ENCODE measurements at regions not wholly inside any gene's neighbourhood (a gene's known extent, or its start where the extent isn't known, plus 50 kb on each side); places are given as distances from the start of the nearest gene placed in this dataset.

DNA sequence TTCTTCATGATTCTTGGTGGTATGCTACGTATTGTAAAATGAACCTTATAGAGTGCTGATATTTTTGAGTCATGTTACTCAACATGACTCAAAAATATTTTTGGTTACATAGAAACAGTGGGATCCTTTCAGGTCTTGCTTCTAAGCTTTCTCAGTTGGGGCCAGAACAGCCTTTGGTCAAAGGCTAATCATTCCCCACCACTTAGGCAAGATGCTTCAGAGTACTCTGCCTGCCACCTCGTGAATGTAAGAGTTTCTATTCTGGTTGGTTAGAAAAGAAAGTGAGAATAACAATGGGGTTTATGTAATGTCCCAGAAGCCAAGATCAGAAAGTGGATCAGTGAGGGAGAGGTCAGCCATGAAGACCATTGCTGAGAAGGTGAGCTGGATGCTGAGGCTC lies 327.8 kb downstream of the TCERG1L start:
- Mint-ChIP-seq H3K4me3 (no peak overlapping the region), H3K4me1 (no peaks in the 10 kb centered on the region), H3K27me3 (no peaks in the 10 kb centered on the region), H3K9me3 (peaks cover 10% of the 10 kb centered on the region), H3K36me3 (ENCODE audit: low read depth) (no peaks in the 10 kb centered on the region), H3K27ac (no peak overlapping the region)
- ATAC-seq (no peak), DNase-seq (no peak)

GRCh38 chr10:130984686-130985085 lies 326.8 kb downstream of the TCERG1L start:
- H3K4me3 Mint-ChIP-seq, result no peak overlapping the region
- DNase-seq (no peak), ATAC-seq (no peak)
- H3K4me1 Mint-ChIP-seq, result no peaks in the 10 kb centered on the region
- H3K27ac Mint-ChIP-seq, result no peak overlapping the region
- peaks cover 10% of the 10 kb centered on the region for H3K9me3 Mint-ChIP-seq
- no peaks in the 10 kb centered on the region for H3K27me3 Mint-ChIP-seq
- no peaks in the 10 kb centered on the region for H3K36me3 Mint-ChIP-seq (ENCODE audit: low read depth)

DNA sequence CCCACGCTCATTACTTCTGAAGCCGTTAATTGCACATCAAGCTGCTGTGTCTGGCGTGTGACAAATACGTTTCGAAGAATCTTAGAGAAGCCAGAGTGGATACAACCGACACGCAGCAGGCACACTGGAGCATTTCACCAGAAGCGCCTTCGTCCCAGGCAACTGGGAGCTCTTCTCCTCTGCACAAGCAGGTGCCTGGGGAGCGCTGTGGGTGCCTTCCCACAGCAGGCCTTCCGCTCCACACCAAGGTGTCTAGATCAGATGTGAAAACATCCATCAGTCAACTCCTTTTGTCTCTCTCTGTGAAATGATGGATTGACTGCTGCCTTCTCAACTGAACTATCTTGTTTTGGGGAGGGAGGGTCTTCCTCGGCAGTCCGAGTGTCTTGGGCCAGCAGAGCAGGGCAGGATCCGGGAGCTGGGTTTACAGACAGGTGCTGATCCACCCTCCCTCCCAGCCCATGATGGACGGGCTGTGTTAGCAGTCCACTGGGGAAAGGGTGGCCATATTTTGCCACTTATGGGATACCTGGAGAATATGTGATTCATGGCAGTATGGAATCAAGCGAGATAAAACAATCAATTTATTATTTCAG lies 326.3 kb downstream of the TCERG1L start:
- DNase-seq, result no peak
- H3K36me3 Mint-ChIP-seq (ENCODE audit: low read depth), result no peaks in the 10 kb centered on the region

DNA sequence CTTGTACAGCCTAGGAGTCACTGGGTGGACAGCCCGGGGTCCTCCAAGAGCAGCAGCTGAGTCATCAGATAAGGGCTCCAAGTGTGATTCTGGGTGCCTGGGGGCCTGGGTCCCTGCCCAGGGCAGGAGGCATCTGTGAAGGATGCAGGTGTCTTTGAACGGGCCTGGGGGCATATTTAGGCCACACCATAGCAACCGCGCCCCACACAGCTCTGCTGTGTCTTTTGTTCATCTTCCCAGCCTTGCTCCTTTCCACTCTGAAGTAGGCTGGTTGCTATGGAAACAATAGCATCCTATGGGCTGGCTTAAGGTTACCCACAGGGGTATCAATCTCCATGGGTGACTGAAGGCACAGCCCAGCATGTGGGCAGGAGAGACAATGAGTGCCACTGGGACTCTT lies 324.7 kb downstream of the TCERG1L start:
- Mint-ChIP-seq H3K4me3 (no peak overlapping the region), H3K36me3 (ENCODE audit: low read depth) (no peaks in the 10 kb centered on the region), H3K9me3 (peaks cover 10% of the 10 kb centered on the region), H3K4me1 (no peaks in the 10 kb centered on the region), H3K27ac (no peak overlapping the region), H3K27me3 (no peaks in the 10 kb centered on the region)
- ATAC-seq, result no peak
- no peak for DNase-seq

More for the DNA sequence above, 326.3 kb downstream of the TCERG1L start:
- H3K27ac Mint-ChIP-seq, result no peak overlapping the region
- no peak overlapping the region for H3K4me3 Mint-ChIP-seq
- H3K27me3 Mint-ChIP-seq, result no peaks in the 10 kb centered on the region
- no peak for ATAC-seq
- H3K4me1 Mint-ChIP-seq, result no peaks in the 10 kb centered on the region
- peaks cover 10% of the 10 kb centered on the region for H3K9me3 Mint-ChIP-seq

GRCh38 chr10:130987401-130987800 lies 324.1 kb downstream of the TCERG1L start:
- ATAC-seq (no peak), DNase-seq (no peak)
- no peaks in the 10 kb centered on the region for H3K36me3 Mint-ChIP-seq (ENCODE audit: low read depth)
- no peaks in the 10 kb centered on the region for H3K27me3 Mint-ChIP-seq
- H3K27ac Mint-ChIP-seq, result no peak overlapping the region
- no peaks in the 10 kb centered on the region for H3K4me1 Mint-ChIP-seq
- peaks cover 9% of the 10 kb centered on the region for H3K9me3 Mint-ChIP-seq
- H3K4me3 Mint-ChIP-seq, result no peak overlapping the region

GRCh38 chr10:130989670-130990232 lies 321.8 kb downstream of the TCERG1L start:
- H3K9me3 Mint-ChIP-seq, result no peaks in the 10 kb centered on the region
- H3K27ac Mint-ChIP-seq, result no peak overlapping the region
- H3K27me3 Mint-ChIP-seq, result no peaks in the 10 kb centered on the region
- no peaks in the 10 kb centered on the region for H3K36me3 Mint-ChIP-seq (ENCODE audit: low read depth)
- DNase-seq (no peak), ATAC-seq (no peak)
- no peaks in the 10 kb centered on the region for H3K4me1 Mint-ChIP-seq
- no peak overlapping the region for H3K4me3 Mint-ChIP-seq

GRCh38 chr10:130990486-130990885 lies 321.0 kb downstream of the TCERG1L start:
- no peak overlapping the region for H3K27ac Mint-ChIP-seq
- no peaks in the 10 kb centered on the region for H3K4me1 Mint-ChIP-seq

GRCh38 chr10:130992802-130993523 lies 318.6 kb downstream of the TCERG1L start:
- DNase-seq (no peak), ATAC-seq (no peak)
- Mint-ChIP-seq H3K27me3 (no peaks in the 10 kb centered on the region), H3K4me3 (no peak overlapping the region), H3K36me3 (ENCODE audit: low read depth) (no peaks in the 10 kb centered on the region), H3K4me1 (no peaks in the 10 kb centered on the region), H3K9me3 (peaks cover 9% of the 10 kb centered on the region), H3K27ac (no peak overlapping the region)

More at GRCh38 chr10:130990486-130990885, 321.0 kb downstream of the TCERG1L start:
- DNase-seq (no peak), ATAC-seq (no peak)
- no peaks in the 10 kb centered on the region for H3K36me3 Mint-ChIP-seq (ENCODE audit: low read depth)
- H3K27me3 Mint-ChIP-seq, result no peaks in the 10 kb centered on the region
- peaks cover 1% of the 10 kb centered on the region for H3K9me3 Mint-ChIP-seq
- H3K4me3 Mint-ChIP-seq, result no peak overlapping the region

- Mint-ChIP-seq H3K36me3 (ENCODE audit: low read depth) (no peaks in the 10 kb centered on the region), H3K9me3 (peaks cover 9% of the 10 kb centered on the region), H3K27me3 (no peaks in the 10 kb centered on the region), H3K4me1 (no peaks in the 10 kb centered on the region), H3K27ac (no peak overlapping the region), H3K4me3 (no peak overlapping the region)
- ATAC-seq (no peak), DNase-seq (no peak)
Observed at GRCh38 chr10:130993612-130994011, 317.9 kb downstream of the TCERG1L start.

DNA sequence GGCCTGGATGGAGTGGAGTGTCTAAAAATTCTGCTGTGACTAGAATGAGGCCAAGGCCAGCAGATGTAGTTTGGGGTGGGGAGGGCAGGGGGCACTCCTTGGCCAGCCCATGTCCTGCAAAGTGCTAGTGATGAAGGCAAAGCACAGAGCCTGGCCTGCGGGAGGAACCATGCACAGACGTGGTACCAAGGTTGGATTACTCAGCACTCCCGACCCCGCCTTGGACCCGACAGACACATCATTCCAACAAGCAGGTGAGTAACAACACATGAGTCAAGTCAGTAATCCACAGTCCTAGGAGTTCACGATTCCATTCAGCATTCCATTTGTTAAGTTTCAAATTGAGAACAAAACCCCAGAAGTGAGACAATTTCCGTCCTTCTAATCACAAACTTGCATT lies 317.3 kb downstream of the TCERG1L start:
- ATAC-seq (no peak), DNase-seq (no peak)
- H3K4me3 Mint-ChIP-seq, result no peak overlapping the region
- H3K4me1 Mint-ChIP-seq, result no peaks in the 10 kb centered on the region
- H3K27ac Mint-ChIP-seq, result no peak overlapping the region
- H3K9me3 Mint-ChIP-seq, result peaks cover 9% of the 10 kb centered on the region
- H3K27me3 Mint-ChIP-seq, result no peaks in the 10 kb centered on the region
- H3K36me3 Mint-ChIP-seq (ENCODE audit: low read depth), result no peaks in the 10 kb centered on the region

DNA sequence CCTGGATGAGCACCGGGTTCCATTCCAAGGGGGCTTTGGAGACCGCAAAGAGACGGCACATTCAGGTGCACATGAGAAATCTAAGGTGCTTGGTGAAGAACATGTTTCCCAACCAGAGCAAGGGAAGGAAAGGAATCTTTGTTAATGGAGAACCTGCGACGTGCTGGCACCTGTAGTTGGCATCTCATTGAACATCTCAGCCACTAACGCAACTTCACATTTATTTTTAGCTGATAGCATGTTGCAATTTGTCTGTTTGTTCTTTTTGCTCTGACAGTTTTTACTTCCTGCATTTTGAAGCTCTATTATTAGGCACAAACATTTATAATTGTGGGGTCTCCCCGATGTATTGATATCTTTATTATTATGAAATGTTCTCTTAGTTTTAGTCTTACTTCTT lies 316.7 kb downstream of the TCERG1L start:
- Mint-ChIP-seq H3K36me3 (ENCODE audit: low read depth) (no peaks in the 10 kb centered on the region), H3K9me3 (peaks cover 9% of the 10 kb centered on the region), H3K4me1 (no peaks in the 10 kb centered on the region), H3K27ac (no peak overlapping the region), H3K27me3 (no peaks in the 10 kb centered on the region), H3K4me3 (no peak overlapping the region)
- ATAC-seq (no peak), DNase-seq (no peak)

- Mint-ChIP-seq H3K27ac (no peak overlapping the region), H3K9me3 (peaks cover 9% of the 10 kb centered on the region), H3K4me3 (no peak overlapping the region), H3K4me1 (no peaks in the 10 kb centered on the region), H3K36me3 (ENCODE audit: low read depth) (no peaks in the 10 kb centered on the region), H3K27me3 (no peaks in the 10 kb centered on the region)
- DNase-seq (no peak), ATAC-seq (no peak)
Observed at GRCh38 chr10:130997267-130998045, 314.1 kb downstream of the TCERG1L start.

- Mint-ChIP-seq H3K27me3 (no peaks in the 10 kb centered on the region), H3K4me3 (no peak overlapping the region), H3K36me3 (ENCODE audit: low read depth) (no peaks in the 10 kb centered on the region), H3K9me3 (peaks cover 9% of the 10 kb centered on the region), H3K27ac (no peak overlapping the region), H3K4me1 (no peaks in the 10 kb centered on the region)
- ATAC-seq (no peak), DNase-seq (no peak)
Observed at GRCh38 chr10:130998046-130998435, 313.5 kb downstream of the TCERG1L start.

GRCh38 chr10:130998642-130999041 lies 312.9 kb downstream of the TCERG1L start:
- Mint-ChIP-seq H3K36me3 (ENCODE audit: low read depth) (no peaks in the 10 kb centered on the region), H3K4me3 (no peak overlapping the region), H3K9me3 (peaks cover 9% of the 10 kb centered on the region), H3K27ac (no peak overlapping the region), H3K4me1 (no peaks in the 10 kb centered on the region), H3K27me3 (no peaks in the 10 kb centered on the region)
- DNase-seq, result no peak
- no peak for ATAC-seq
